ENCODE measurements at regions not wholly inside any gene's neighbourhood (a gene's known extent, or its start where the extent isn't known, plus 50 kb on each side); places are given as distances from the start of the nearest gene placed in this dataset.

GRCh38 chr21:15275615-15276235 is 210.9 kb upstream of the NRIP1 start:
- H3K27ac ChIP-seq, result no peak overlapping the region

GRCh38 chr21:15276243-15276642 is 211.4 kb upstream of the NRIP1 start:
- no peak overlapping the region for H3K27ac ChIP-seq
- no peak for TF ChIP-seq CTCF (conservative IDR thresholded peaks at IDR 0.05)
- no peak for TF ChIP-seq ZFX (IDR thresholded peaks at IDR 0.05)

More at GRCh38 chr21:15275615-15276235, 210.9 kb upstream of the NRIP1 start:
- TF ChIP-seq ZFX (IDR thresholded peaks at IDR 0.05), result no peak
- TF ChIP-seq CTCF (conservative IDR thresholded peaks at IDR 0.05), result no peak

GRCh38 chr21:15277466-15277865 is 212.7 kb upstream of the NRIP1 start:
- TF ChIP-seq CTCF (conservative IDR thresholded peaks at IDR 0.05) (no peak), ZFX (IDR thresholded peaks at IDR 0.05) (no peak)
- H3K27ac ChIP-seq, result no peak overlapping the region

- TF ChIP-seq CTCF (conservative IDR thresholded peaks at IDR 0.05) (no peak), ZFX (IDR thresholded peaks at IDR 0.05) (no peak)
Observed at GRCh38 chr21:15278279-15278678, 213.5 kb upstream of the NRIP1 start.

GRCh38 chr21:15278851-15279250 is 214.1 kb upstream of the NRIP1 start:
- no peak for TF ChIP-seq CTCF (conservative IDR thresholded peaks at IDR 0.05)
- no peak for TF ChIP-seq ZFX (IDR thresholded peaks at IDR 0.05)
- H3K27ac ChIP-seq, result no peak overlapping the region

More at GRCh38 chr21:15278279-15278678, 213.5 kb upstream of the NRIP1 start:
- H3K27ac ChIP-seq, result no peak overlapping the region

- H3K27ac ChIP-seq, result no peak overlapping the region
- TF ChIP-seq ZFX (IDR thresholded peaks at IDR 0.05) (no peak), CTCF (conservative IDR thresholded peaks at IDR 0.05) (no peak)
Observed at GRCh38 chr21:15279482-15279881, 214.7 kb upstream of the NRIP1 start.

- TF ChIP-seq ZFX (IDR thresholded peaks at IDR 0.05), result no peak
- TF ChIP-seq CTCF (conservative IDR thresholded peaks at IDR 0.05), result no peak
- no peak overlapping the region; the same call in 1 of the 2 replicates for H3K27ac ChIP-seq
Observed at GRCh38 chr21:15281714-15282113, 216.9 kb upstream of the NRIP1 start.

Measured in C4-2B (cell line).